ENCODE measurements at regions not wholly inside any gene's neighbourhood (a gene's known extent, or its start where the extent isn't known, plus 50 kb on each side); places are given as distances from the start of the nearest gene placed in this dataset.

DNA sequence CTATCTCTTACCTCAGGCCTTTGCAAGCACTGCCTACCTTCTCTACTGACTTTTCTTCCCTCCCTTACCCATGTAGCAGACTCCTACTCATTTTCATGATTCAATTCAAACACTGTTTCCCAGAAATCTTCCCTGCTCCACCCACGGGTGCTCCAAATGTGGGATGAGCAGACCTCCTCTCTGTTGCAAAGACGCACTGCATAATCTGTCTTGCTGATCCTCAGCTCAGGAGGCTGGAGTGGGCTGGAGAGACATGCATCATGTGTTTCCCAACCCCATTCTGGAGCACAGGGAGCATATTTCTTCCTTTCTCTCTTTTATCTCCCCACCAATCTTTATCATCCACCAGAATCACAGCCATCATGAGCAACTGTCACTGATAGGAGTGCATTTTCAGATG lies 459.9 kb upstream of the NFIA start:
- Mint-ChIP-seq H3K27ac (no peak overlapping the region), H3K4me3 (no peak overlapping the region), H3K4me1 (peaks cover 11% of the 10 kb centered on the region), H3K27me3 (ENCODE audit: low read depth in 3 of 3) (no peaks in the 10 kb centered on the region), H3K9me3 (no peaks in the 10 kb centered on the region), H3K36me3 (no peaks in the 10 kb centered on the region)
- Histone ChIP-seq H2AFZ (ENCODE audit: insufficient read depth, low read depth, low read length, poor library complexity, severe bottlenecking) (no peak overlapping the region), H3K27ac (ENCODE audit: low read depth in 1 of 2, low read length in 2 of 2) (no peak overlapping the region), H3K36me3 (replicated peaks in 1 of 2; ENCODE audit: control insufficient read depth in 1 of 2, insufficient read depth in 2 of 2, low read length in 2 of 2) (no peaks in the 10 kb centered on the region), H3K9ac (ENCODE audit: insufficient read depth, low read length, poor library complexity, severe bottlenecking) (no peak overlapping the region), H3K4me2 (replicated peaks; ENCODE audit: extremely low read depth, low read length, poor library complexity, severe bottlenecking) (no peak overlapping the region), H3K4me1 (ENCODE audit: control insufficient read depth in 1 of 2, insufficient read depth in 2 of 2, low read length in 2 of 2) (no peaks in the 10 kb centered on the region), H4K20me1 (ENCODE audit: insufficient read depth, low read length) (no peaks in the 10 kb centered on the region), H3K9me3 (replicated peaks in 1 of 2; ENCODE audit: control insufficient read depth in 1 of 2, insufficient read depth in 1 of 2, low read length in 2 of 2) (no peaks in the 10 kb centered on the region), H3K27me3 (ENCODE audit: control insufficient read depth in 2 of 2, insufficient read depth in 2 of 2, low read length in 2 of 2) (no peaks in the 10 kb centered on the region), H3K4me3 (replicated peaks in 1 of 3; ENCODE audit: low read depth in 2 of 3, low read length in 3 of 3) (no peak overlapping the region), H3K79me2 (ENCODE audit: insufficient read depth, low read length) (no peaks in the 10 kb centered on the region)
- intact Hi-C loops (cut with micrococcal nuclease), result no loop called here
- WGBS (ENCODE audit: insufficient coverage), result 85% methylated on average over 2 of the region's 2 CpGs
- DNase-seq, result no peak
- TF ChIP-seq, protein P1, sequence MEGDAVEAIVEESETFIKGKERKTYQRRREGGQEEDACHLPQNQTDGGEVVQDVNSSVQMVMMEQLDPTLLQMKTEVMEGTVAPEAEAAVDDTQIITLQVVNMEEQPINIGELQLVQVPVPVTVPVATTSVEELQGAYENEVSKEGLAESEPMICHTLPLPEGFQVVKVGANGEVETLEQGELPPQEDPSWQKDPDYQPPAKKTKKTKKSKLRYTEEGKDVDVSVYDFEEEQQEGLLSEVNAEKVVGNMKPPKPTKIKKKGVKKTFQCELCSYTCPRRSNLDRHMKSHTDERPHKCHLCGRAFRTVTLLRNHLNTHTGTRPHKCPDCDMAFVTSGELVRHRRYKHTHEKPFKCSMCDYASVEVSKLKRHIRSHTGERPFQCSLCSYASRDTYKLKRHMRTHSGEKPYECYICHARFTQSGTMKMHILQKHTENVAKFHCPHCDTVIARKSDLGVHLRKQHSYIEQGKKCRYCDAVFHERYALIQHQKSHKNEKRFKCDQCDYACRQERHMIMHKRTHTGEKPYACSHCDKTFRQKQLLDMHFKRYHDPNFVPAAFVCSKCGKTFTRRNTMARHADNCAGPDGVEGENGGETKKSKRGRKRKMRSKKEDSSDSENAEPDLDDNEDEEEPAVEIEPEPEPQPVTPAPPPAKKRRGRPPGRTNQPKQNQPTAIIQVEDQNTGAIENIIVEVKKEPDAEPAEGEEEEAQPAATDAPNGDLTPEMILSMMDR (IDR thresholded peaks at IDR 0.05), result no peak

DNA sequence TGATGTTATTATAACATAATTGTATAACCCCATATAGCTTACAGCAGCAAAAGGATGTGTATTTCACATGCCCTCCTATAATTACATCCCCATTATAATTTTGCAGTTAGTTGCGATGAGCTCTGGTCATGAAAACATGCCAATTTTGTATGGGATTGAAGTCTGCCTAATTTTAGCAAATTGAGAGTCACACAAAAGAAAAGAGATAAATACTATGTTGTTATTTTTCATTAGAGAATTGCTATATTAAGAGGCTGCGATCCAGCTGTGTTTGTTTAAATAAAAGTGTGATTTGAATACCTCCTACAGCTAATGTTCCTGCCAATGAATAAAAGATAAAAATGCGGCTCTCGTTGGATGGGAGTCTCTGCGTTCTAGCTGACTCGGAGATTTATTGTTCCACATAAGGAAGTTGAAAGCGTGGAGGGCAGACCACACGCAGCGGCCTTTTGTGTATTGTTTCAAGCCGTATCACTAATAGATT lies 461.0 kb upstream of the NFIA start:
- H3K27ac ChIP-seq (ENCODE audit: low read depth in 1 of 2, low read length in 2 of 2), result no peak overlapping the region
- Mint-ChIP-seq H3K4me1 (peaks cover 11% of the 10 kb centered on the region), H3K9me3 (no peaks in the 10 kb centered on the region)

More for the DNA sequence above, 461.0 kb upstream of the NFIA start:
- Histone ChIP-seq H3K9ac (ENCODE audit: insufficient read depth, low read length, poor library complexity, severe bottlenecking) (no peak overlapping the region), H3K79me2 (ENCODE audit: insufficient read depth, low read length) (no peaks in the 10 kb centered on the region), H3K4me3 (replicated peaks in 1 of 3; ENCODE audit: low read depth in 2 of 3, low read length in 3 of 3) (no peak overlapping the region), H4K20me1 (ENCODE audit: insufficient read depth, low read length) (no peaks in the 10 kb centered on the region), H3K36me3 (replicated peaks in 1 of 2; ENCODE audit: control insufficient read depth in 1 of 2, insufficient read depth in 2 of 2, low read length in 2 of 2) (no peaks in the 10 kb centered on the region), H3K27me3 (ENCODE audit: control insufficient read depth in 2 of 2, insufficient read depth in 2 of 2, low read length in 2 of 2) (no peaks in the 10 kb centered on the region), H3K4me1 (ENCODE audit: control insufficient read depth in 1 of 2, insufficient read depth in 2 of 2, low read length in 2 of 2) (no peaks in the 10 kb centered on the region), H3K4me2 (replicated peaks; ENCODE audit: extremely low read depth, low read length, poor library complexity, severe bottlenecking) (peak overlapping the region; percentile 14), H3K9me3 (replicated peaks in 1 of 2; ENCODE audit: control insufficient read depth in 1 of 2, insufficient read depth in 1 of 2, low read length in 2 of 2) (no peaks in the 10 kb centered on the region), H2AFZ (ENCODE audit: insufficient read depth, low read depth, low read length, poor library complexity, severe bottlenecking) (peak overlapping the region; percentile 72)
- H3K27ac Mint-ChIP-seq, result no peak overlapping the region
- DNase-seq, result no peak
- H3K36me3 Mint-ChIP-seq, result no peaks in the 10 kb centered on the region
- TF ChIP-seq, protein P1 (IDR thresholded peaks at IDR 0.05), result no peak
- WGBS (ENCODE audit: insufficient coverage), result no CpG with 5 or more reads among the region's 10 CpGs
- intact Hi-C loops (cut with micrococcal nuclease), result no loop called here
- peak overlapping the region in 1 of 2 donors; percentile 61 for H3K4me3 Mint-ChIP-seq
- H3K27me3 Mint-ChIP-seq (ENCODE audit: low read depth in 3 of 3), result no peaks in the 10 kb centered on the region
